SU-DHL-6 (cell line): ENCODE measurements at regions not wholly inside any gene's neighbourhood (a gene's known extent, or its start where the extent isn't known, plus 50 kb on each side); places are given as distances from the start of the nearest gene placed in this dataset.

Experiments used
- H2AFZ ChIP-seq: fragments of 200-600 bp; sonication (generic); 2 replicates; pipeline ENCODE4 v1.6.1; 2014; ENCODE audit warnings: low read depth, mild to moderate bottlenecking, moderate library complexity, mixed read lengths, antibody characterized with exemption, low read length; ENCODE audit not compliant: severe bottlenecking
- H3F3A ChIP-seq: fragments of 200-600 bp; shearing (Covaris generic); 2 replicates; pipeline ENCODE4 v1.6.0; 2016; ENCODE audit warnings: antibody characterized with exemption, mild to moderate bottlenecking; ENCODE audit not compliant: insufficient read depth
- H3K27ac ChIP-seq: fragments of 200-600 bp; sonication (generic); 2 replicates; pipeline ENCODE4 v1.5.1; 2016; ENCODE audit warnings: low read depth, mild to moderate bottlenecking, low read length, moderate library complexity, mixed read lengths
- H3K27me3 ChIP-seq: fragments of 200-600 bp; sonication (generic), shearing (Covaris generic); 2 replicates; pipeline ENCODE4 v1.6.0; 2014; ENCODE audit warnings: mild to moderate bottlenecking, low read length
- H3K36me3 ChIP-seq: fragments of 200-600 bp; sonication (generic); 2 replicates; pipeline ENCODE4 v1.6.1; 2014; ENCODE audit warnings: mild to moderate bottlenecking, low read length, mixed read lengths
- H3K4me2 ChIP-seq: fragments of 300-600, 200-600 bp; shearing (Covaris generic), sonication (generic); 2 replicates; pipeline ENCODE4 v1.6.0; 2014; ENCODE audit warnings: low read length, low read depth, mild to moderate bottlenecking; ENCODE audit not compliant: poor library complexity, severe bottlenecking
- H3K4me3 ChIP-seq: fragments of 200-600 bp; sonication (generic); 2 replicates; pipeline ENCODE4 v1.5.1; 2014; ENCODE audit warnings: antibody characterized with exemption, low read length, mild to moderate bottlenecking, mixed read lengths; ENCODE audit not compliant: insufficient read depth, poor library complexity, severe bottlenecking
- H3K79me2 ChIP-seq: fragments of 200-600 bp; sonication (generic); 2 replicates; pipeline ENCODE4 v1.6.1; 2014; ENCODE audit warnings: mild to moderate bottlenecking, low read length, moderate library complexity; ENCODE audit not compliant: insufficient read depth
- H3K9ac ChIP-seq: fragments of 200-600 bp; sonication (generic); 2 replicates; pipeline ENCODE4 v1.7.0; 2014; ENCODE audit warnings: mild to moderate bottlenecking, low read length
- H3K9me2 ChIP-seq: fragments of 200-600 bp; sonication (generic); replicated peaks from 2 replicates; pipeline ENCODE4 v1.6.1; 2014; ENCODE audit warnings: low read length; ENCODE audit not compliant: insufficient read depth
- H3K9me3 ChIP-seq: fragments of 200-600 bp; sonication (generic); 2 replicates; pipeline ENCODE4 v1.6.1; 2014; ENCODE audit warnings: low read length, mixed read lengths; ENCODE audit not compliant: insufficient read depth
- H4K20me1 ChIP-seq: fragments of 200-600 bp; sonication (generic); 2 replicates; pipeline ENCODE4 v1.6.1; 2014; ENCODE audit warnings: low read depth, mild to moderate bottlenecking, antibody characterized with exemption, low read length, moderate library complexity, mixed read lengths
- CTCF ChIP-seq: fragments of 200-600 bp; sonication (generic); IDR thresholded peaks from one replicate; pipeline ENCODE4 v1.5.1; 2017; ENCODE audit warnings: antibody characterized with exemption, mild to moderate bottlenecking, low read length, moderate library complexity; ENCODE audit not compliant: insufficient read depth, poor library complexity, severe bottlenecking
- EZH2phosphoT487 ChIP-seq: fragments of 200-600 bp; sonication (generic), shearing (Covaris generic); conservative IDR thresholded peaks from 2 replicates; pipeline ENCODE4 v1.6.1; 2018; ENCODE audit warnings: mild to moderate bottlenecking, antibody characterized with exemption, low read length, moderate library complexity, mixed read lengths

- Histone ChIP-seq H3K27me3 (no peaks in the 10 kb centered on the region), H3F3A (no peaks in the 10 kb centered on the region; the same call in 1 of the 2 replicates), H3K4me2 (peak overlapping the region; percentile 37), H3K4me3 (no peak overlapping the region), H4K20me1 (no peaks in the 10 kb centered on the region), H2AFZ (no peak overlapping the region), H3K79me2 (no peaks in the 10 kb centered on the region), H3K9ac (no peak overlapping the region), H3K27ac (peak overlapping the region; percentile 59), H3K9me2 (no peaks in the 10 kb centered on the region), H3K9me3 (no peaks in the 10 kb centered on the region), H3K36me3 (no peaks in the 10 kb centered on the region)
- TF ChIP-seq EZH2phosphoT487 (no peak), CTCF (no peak)
Observed at GRCh38 chr21:25298512-25299491, 308.5 kb downstream of the MRPL39 start.

GRCh38 chr21:25297117-25297516, 310.2 kb downstream of the MRPL39 start:
- no peak overlapping the region for H2AFZ ChIP-seq
- H3K9me2 ChIP-seq, result no peaks in the 10 kb centered on the region
- no peaks in the 10 kb centered on the region for H3K79me2 ChIP-seq
- no peaks in the 10 kb centered on the region for H3K36me3 ChIP-seq
- H3K9me3 ChIP-seq, result no peaks in the 10 kb centered on the region
- H3K4me3 ChIP-seq, result no peak overlapping the region
- no peak overlapping the region for H3K27ac ChIP-seq
- H3K4me2 ChIP-seq, result no peak overlapping the region
- H3F3A ChIP-seq, result no peaks in the 10 kb centered on the region; the same call in 1 of the 2 replicates
- no peak overlapping the region for H3K9ac ChIP-seq
- no peaks in the 10 kb centered on the region for H3K27me3 ChIP-seq
- TF ChIP-seq CTCF, result no peak
- no peaks in the 10 kb centered on the region for H4K20me1 ChIP-seq

GRCh38 chr21:25296252-25296651, 311.0 kb downstream of the MRPL39 start:
- no peaks in the 10 kb centered on the region for H3K36me3 ChIP-seq
- H3K9me2 ChIP-seq, result no peaks in the 10 kb centered on the region
- no peaks in the 10 kb centered on the region for H3K9me3 ChIP-seq
- H3K9ac ChIP-seq, result no peak overlapping the region
- H3K4me3 ChIP-seq, result no peak overlapping the region
- no peaks in the 10 kb centered on the region; the same call in 1 of the 2 replicates for H3F3A ChIP-seq
- H4K20me1 ChIP-seq, result no peaks in the 10 kb centered on the region
- no peak overlapping the region for H3K4me2 ChIP-seq
- no peaks in the 10 kb centered on the region for H3K79me2 ChIP-seq
- no peaks in the 10 kb centered on the region for H3K27me3 ChIP-seq
- no peak overlapping the region for H2AFZ ChIP-seq
- TF ChIP-seq CTCF, result no peak
- TF ChIP-seq EZH2phosphoT487, result no peak
- no peak overlapping the region for H3K27ac ChIP-seq
